GM12892 (cell line): ENCODE measurements at regions not wholly inside any gene's neighbourhood (a gene's known extent, or its start where the extent isn't known, plus 50 kb on each side); places are given as distances from the start of the nearest gene placed in this dataset.

Experiments used
- DNase-seq: peaks from one replicate; pipeline ENCODE4 v3.0.0; 2011; ENCODE audit not compliant: insufficient read length
- FAIRE-seq: peaks from 2 replicates; lab custom pipeline; 2011; peaks lifted over from hg19 to GRCh38; lab: Jason Lieb, UNC
- POLR2A ChIP-seq: IDR thresholded peaks from 2 replicates; pipeline ENCODE4 v1.6.1; 2011; ENCODE audit warnings: low read depth, low read length, control low read depth
- POLR2AphosphoS5 ChIP-seq: IDR thresholded peaks from 2 replicates; pipeline ENCODE4 v1.6.1; 2011; ENCODE audit warnings: low read depth, low read length, control low read depth
- TAF1 ChIP-seq: IDR thresholded peaks from 2 replicates; pipeline ENCODE4 v1.6.1; 2011; ENCODE audit warnings: low read depth, mild to moderate bottlenecking, control low read depth, low read length, borderline replicate concordance

DNA sequence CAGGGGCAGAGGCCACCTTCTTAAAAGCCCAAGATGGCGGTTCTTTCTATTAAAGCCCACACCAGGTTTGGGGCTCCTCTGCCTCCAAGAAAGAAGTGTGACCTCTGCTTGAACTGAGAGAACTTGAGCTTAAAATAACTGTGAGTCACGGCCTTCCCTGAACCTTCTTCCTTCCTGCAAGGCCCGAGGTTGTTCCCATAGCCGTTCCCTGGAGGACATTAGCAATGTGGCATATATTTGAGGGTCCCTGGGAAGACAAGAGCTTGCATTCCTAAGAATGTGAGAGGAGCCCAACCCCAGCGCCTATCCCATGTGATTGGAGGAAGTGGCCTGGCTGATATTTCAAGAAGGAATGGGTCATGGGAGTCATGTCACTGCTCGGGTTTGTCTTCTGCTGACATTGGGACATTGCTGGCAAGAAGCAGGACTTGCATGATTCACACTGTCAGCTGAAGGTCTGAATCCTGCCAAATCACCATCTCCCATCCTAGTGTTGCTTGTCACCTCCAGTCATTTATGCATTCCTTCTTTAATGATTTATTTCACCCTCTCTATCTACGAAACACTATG is 168.1 kb downstream of the TRIB2 start:
- FAIRE-seq, result no peak
- no peak for DNase-seq
- no peak for TF ChIP-seq POLR2A
- TF ChIP-seq TAF1, result no peak
- no peak for TF ChIP-seq POLR2AphosphoS5

DNA sequence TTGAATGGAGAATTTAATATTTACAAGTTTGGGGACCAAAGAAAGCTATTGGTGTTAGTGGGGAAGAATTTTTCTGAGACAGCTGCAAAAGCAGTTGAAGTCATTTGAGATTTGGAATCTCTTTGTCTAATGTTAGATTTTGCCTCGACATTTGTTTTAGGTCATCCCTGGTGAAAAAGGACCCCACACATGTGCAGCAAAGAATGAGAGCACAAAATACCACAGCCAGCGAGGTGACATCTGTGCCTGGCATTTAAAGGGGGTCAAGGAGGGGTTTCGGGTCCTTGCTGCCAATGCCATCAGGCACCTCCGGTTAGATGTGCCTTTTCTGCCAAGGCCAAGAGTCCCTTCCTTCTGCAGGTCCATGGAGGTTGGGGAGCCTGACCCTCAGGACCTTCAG is 173.3 kb downstream of the TRIB2 start:
- FAIRE-seq (no peak), DNase-seq (no peak)
- TF ChIP-seq POLR2AphosphoS5 (no peak), POLR2A (no peak), TAF1 (no peak)

DNA sequence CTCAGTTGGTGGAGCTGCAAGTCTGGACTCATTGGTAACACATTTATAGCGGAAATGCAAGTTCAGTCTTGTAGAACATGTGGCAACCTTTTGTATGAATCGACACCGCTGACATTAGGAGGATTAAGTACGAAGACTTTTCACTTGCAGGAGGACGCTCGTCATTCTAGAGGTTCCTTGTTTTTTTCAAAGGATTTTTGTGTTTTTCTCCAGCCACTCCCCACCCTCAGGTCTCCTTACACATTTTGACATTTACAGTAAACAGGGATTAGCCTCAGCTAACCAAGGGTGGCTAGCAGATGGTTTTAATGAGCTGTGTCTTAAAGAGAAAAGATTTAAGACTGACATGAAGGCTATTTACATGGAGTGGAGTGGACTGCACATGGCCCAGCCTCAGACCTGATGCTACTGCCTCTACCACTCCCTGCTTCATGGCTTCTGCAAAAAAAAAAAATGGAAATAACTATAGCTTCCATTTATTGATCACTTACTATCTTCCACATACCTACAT is 173.8 kb downstream of the TRIB2 start:
- TF ChIP-seq POLR2AphosphoS5 (no peak), TAF1 (no peak), POLR2A (no peak)
- no peak for DNase-seq
- FAIRE-seq, result no peak

DNA sequence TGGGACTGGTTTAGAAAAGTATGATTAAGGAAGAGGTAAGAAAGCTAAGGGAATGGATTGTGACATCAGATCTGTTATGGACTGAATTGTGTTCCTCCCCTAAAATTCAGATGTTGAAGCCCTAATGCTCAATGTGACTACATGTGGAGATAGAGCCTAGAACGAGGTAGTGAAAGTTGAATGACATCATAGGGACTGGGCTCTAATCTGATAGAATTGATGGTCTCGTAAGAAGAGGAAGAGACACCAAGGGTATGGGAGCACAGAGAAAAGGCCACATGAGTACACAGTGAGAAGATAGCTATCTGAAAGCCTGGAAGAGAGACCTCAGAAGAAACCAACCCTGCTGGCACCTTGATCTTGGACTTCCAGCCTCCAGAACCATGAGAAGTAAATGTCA is 178.3 kb downstream of the TRIB2 start:
- TF ChIP-seq POLR2AphosphoS5, result no peak
- no peak for TF ChIP-seq POLR2A
- TF ChIP-seq TAF1, result no peak
- no peak for FAIRE-seq
- DNase-seq, result no peak

DNA sequence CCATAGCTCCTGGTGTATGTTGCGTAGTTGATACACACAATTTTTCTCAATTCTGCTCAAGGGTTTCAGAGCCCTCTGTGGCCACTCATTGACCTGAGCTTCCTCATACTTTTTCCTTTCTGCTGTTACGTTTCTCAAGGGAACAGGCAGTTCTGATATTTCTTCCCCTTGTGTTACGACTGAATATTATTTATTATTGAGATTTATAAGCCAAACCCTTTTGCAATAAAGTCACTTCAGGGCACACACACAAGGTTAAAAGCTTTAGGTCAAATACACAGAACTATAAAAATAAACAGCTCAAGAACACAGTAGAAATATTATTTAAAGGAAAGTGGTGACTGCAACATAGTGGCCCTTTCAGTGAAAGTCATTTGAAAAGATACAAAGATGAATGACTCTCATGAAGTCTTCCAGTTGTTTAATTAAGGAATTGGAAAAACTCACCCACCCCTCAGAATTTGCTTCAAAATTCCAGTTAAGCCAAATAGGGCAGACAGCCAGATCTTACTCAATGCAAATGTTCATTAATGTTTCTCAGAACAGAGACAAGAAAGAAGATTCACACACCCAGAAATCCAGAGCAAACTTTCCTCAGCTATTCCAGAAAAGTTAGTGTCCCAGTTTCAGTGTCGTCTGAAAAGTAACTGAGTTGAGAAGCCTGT is 179.7 kb downstream of the TRIB2 start:
- FAIRE-seq (no peak), DNase-seq (no peak)
- TF ChIP-seq POLR2A (no peak), TAF1 (no peak), POLR2AphosphoS5 (no peak)

DNA sequence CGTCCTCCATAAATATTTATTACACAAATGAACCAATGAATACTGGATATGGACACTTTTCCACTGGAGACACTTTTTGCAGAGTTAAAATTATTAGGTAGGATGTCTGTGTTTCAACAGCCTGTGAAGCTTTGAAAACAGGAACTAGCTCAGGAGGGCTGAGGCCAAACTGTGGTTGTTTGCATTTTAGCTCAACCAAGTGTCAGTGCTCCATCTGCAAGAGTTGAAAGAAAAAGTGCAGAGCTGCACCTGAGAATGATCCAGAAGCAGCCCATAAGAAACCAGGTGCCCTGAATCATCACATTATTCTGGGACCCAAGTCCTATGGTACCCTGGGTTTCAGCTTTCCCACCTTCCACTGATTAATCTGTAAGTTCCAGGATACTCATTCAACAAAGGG is 180.4 kb downstream of the TRIB2 start:
- TF ChIP-seq POLR2A (no peak), TAF1 (no peak)
- DNase-seq (no peak), FAIRE-seq (no peak)

DNA sequence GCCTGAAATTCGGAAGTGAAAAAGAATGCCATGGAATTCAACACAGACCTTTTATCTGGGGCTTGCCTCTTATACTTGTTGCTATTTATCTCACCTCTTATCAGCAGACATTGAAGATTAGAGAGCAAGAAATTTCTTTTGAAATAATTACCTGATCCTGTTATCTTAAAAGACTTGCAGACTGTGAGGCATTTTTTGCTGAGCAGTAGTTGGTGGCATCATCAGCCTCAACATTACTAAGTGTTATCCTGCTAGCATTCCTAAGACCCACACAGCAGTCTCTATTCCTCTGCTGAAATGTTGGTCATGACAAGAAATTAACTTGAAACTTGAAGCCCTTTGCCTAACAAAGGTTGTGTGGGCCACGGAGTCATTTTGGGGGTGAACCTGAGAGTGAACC is 186.5 kb downstream of the TRIB2 start:
- no peak for DNase-seq
- FAIRE-seq, result no peak
- TF ChIP-seq POLR2AphosphoS5, result no peak
- TF ChIP-seq POLR2A, result no peak
- TF ChIP-seq TAF1, result no peak

DNA sequence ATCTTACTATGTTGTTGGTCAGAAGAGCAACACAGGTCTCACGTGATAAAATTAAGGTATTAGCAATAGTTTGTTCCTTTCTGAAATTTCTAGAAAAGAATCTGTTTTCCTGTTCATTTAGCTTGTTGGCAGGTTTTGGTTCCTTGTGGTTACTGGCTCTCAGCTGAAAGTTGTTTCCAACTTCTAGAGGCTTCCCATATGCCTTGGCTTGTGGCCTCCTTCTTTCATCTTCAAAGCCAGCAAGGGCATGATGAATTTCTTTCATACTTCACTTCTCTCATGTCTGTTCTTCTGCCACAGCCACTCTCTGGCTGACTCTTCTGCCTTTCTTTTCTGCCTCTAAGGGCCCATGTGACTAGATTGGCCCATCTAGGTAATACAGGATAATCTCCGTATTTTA is 193.7 kb downstream of the TRIB2 start:
- no peak for TF ChIP-seq POLR2A
- no peak for TF ChIP-seq TAF1
- TF ChIP-seq POLR2AphosphoS5, result no peak
- no peak for FAIRE-seq

DNA sequence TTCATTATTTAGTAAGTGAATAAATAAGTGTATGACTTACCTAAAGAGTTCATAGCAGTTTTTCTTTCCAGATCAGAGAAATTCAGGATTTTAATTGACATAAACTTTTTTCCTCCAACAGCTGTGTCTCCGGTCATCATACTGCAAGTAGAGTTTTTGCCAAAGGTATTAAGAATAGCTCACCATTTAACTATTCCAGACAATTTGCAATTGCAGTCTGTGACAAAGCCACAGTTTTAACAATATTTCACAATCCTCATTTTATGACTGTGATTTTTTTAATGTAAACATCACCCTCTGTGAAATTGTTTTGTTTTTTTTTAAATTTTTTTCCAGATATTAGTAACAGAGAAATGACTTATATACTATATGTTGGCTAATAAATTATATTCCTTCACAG is 199.1 kb downstream of the TRIB2 start:
- TF ChIP-seq POLR2A (no peak), POLR2AphosphoS5 (no peak), TAF1 (no peak)
- FAIRE-seq (no peak), DNase-seq (no peak)

More for the DNA sequence above, 193.7 kb downstream of the TRIB2 start:
- no peak for DNase-seq

DNA sequence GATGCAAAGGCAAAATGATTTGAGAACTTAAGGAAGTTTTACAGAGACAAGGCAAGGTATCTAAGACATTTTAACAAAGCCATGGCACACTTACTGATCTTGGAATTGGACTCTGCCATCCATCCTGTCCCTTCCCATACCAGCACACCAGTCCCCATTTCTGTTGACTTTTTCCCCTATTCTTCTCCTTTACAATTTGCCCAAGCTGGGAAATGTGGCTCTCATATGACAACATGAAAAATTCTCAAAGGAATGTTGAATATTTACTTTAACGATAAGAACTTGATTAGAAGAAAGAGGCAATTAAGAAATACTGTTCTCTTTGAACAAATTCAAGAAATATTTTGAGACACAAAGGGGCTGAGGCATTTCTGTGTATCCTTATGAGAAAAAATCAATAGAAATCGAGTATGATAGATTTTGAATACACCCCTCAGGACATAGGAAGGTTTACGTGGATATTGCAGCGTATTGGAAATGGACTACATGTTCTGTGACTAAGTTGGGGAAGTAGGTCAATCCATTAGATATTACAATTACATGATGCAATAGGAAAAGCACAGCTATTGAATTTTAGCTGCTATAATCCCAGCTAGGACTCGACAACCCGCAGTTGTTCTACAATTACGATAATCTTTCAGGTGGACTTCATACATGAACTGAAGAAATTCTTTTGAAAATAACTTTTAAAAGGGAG is 201.6 kb downstream of the TRIB2 start:
- TF ChIP-seq TAF1 (no peak), POLR2AphosphoS5 (no peak), POLR2A (no peak)
- FAIRE-seq, result no peak
- DNase-seq, result no peak

DNA sequence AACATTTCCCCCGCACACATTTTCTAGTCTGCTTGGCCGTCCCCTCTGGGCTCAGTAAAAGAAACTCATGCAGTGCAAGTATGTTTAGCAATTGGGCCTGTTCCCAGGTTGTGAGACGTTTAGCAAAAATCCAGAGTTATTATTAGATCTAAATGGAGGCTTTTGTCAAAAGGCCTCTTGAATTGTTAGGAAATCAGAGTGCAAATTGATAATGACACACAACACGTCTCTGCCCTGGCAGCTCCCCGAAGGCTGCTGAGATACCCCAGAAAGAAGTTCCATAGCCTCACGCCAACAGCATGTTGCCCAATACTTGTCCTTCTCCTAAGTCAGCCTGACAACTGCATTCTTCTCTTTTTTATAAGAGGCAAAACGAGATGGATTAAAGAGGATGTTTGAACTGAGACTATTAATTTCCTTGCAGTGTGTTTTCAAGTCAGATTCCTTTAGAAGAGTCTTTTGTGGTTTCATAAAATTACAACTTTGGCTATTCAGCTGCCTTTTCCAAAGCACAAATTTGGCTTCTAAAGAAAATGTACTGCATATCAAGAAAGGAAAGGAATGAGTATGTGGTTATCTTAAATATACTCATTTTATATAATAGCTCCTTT is 202.2 kb downstream of the TRIB2 start:
- DNase-seq (no peak), FAIRE-seq (no peak)
- TF ChIP-seq POLR2A (no peak), TAF1 (no peak), POLR2AphosphoS5 (no peak)

DNA sequence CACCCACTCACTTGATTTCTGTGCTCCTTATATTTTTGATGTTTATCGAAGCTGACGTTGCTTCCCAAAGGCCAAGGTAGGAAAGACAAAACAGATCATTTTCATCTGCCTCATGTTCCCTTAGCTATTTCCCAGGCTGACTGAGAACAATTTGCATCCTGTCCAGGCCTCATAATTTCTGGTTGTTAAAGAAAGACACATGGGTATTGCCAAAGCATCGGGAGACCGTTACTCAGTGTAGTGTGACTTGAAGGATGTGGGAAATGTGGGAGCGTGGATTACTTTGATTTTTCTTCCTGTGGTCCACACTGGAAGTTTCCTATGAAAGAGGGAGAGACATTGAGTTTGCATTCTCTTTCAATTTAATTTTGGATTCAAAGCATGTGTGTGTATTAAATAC is 204.6 kb downstream of the TRIB2 start:
- no peak for FAIRE-seq
- TF ChIP-seq POLR2AphosphoS5 (no peak), TAF1 (no peak), POLR2A (no peak)

More for the DNA sequence above, 204.6 kb downstream of the TRIB2 start:
- no peak for DNase-seq
